ENCODE measurements at regions not wholly inside any gene's neighbourhood (a gene's known extent, or its start where the extent isn't known, plus 50 kb on each side); places are given as distances from the start of the nearest gene placed in this dataset.

GRCh38 chr15:95298729-95299128 is 1031.8 kb upstream of the NR2F2 start (continued):
- no peak for TF ChIP-seq KDM5A (IDR thresholded peaks at IDR 0.05; ENCODE audit: low read length)
- TF ChIP-seq SAP30 (IDR thresholded peaks at IDR 0.05; ENCODE audit: insufficient read depth, insufficient replicate concordance, low read length), result no peak
- TF ChIP-seq CTCF (IDR thresholded peaks at IDR 0.05; ENCODE audit: control extremely low read depth in 1 of 3, insufficient read depth in 1 of 3, low read depth in 1 of 3, low read length in 3 of 3), result no peak

All from H1 (cell line).